Lung (tissue), 11 donors: ENCODE measurements at regions not wholly inside any gene's neighbourhood (a gene's known extent, or its start where the extent isn't known, plus 50 kb on each side); places are given as distances from the start of the nearest gene placed in this dataset.

Source experiments
- ATAC-seq: fragments of 200-7000 bp; cut with Tn5 transposase; one replicate; pipeline ENCODE4 v1.9.1; 2020; ENCODE audit warnings: moderate number of reproducible peaks; ENCODE audit not compliant: insufficient read depth, low FRiP score
- DNase-seq, 3 donors: peaks; one replicate each; pipeline ENCODE4 v3.0.0-alpha.2; 2013 to 2017
- H3K27ac ChIP-seq, 2 donors: one replicate each; pipeline ENCODE4 v1.5.1; 2013; ENCODE audit warnings: mild to moderate bottlenecking in 2 of 2, moderate library complexity in 2 of 2, control low read depth in 1 of 2, inconsistent platforms in 1 of 2, low read depth in 1 of 2, low read length in 1 of 2
- H3K27me3 ChIP-seq, 3 donors: one replicate each; pipeline ENCODE4 v1.5.1; 2013; ENCODE audit warnings: low read length in 2 of 3; ENCODE audit not compliant: control insufficient read depth in 3 of 3, insufficient read depth in 3 of 3
- H3K36me3 ChIP-seq, 4 donors: one replicate each; pipeline ENCODE4 v1.5.1; 2013; ENCODE audit warnings: low read length in 4 of 4, mild to moderate bottlenecking in 1 of 4, moderate library complexity in 1 of 4; ENCODE audit not compliant: control insufficient read depth in 4 of 4, insufficient read depth in 4 of 4
- H3K4me1 ChIP-seq, 5 donors: one replicate each; pipeline ENCODE4 v1.5.1; 2013; ENCODE audit warnings: low read length in 5 of 5, mild to moderate bottlenecking in 2 of 5, moderate library complexity in 1 of 5; ENCODE audit not compliant: control insufficient read depth in 5 of 5, insufficient read depth in 5 of 5
- H3K4me3 ChIP-seq: one replicate; pipeline ENCODE4 v1.5.1; 2013; ENCODE audit warnings: mild to moderate bottlenecking, control low read depth, moderate library complexity
- H3K9ac ChIP-seq, 2 donors: one replicate each; pipeline ENCODE4 v1.5.1; 2013; ENCODE audit warnings: low read length in 2 of 2, control low read depth in 1 of 2; ENCODE audit not compliant: insufficient read depth in 1 of 2
- H3K9me3 ChIP-seq, 4 donors: one replicate each; pipeline ENCODE4 v1.5.1; 2013; ENCODE audit warnings: low read length in 3 of 4, mild to moderate bottlenecking in 1 of 4, moderate library complexity in 1 of 4; ENCODE audit not compliant: control insufficient read depth in 4 of 4, insufficient read depth in 3 of 4
- WGBS, 2 donors: extraction: QIAGEN DNeasy Blood & Tissue Kit; methylation state at CpG; one replicate each; pipeline ENCODE4 v1.1.7; 2013; 5-methylcytosine and 5-hydroxymethylcytosine counted together
- TF ChIP-seq, protein P1 (sequence below): IDR thresholded peaks from 2 replicates; pipeline ENCODE4 v1.5.1; 2012; ENCODE audit warnings: mild to moderate bottlenecking; ENCODE audit errors: control extremely low read depth, extremely low read depth
- donor health status: control.
- donor health status: control.
- donor health status: Bipolar disorder and iron deficiency.
- donor health status: healthy.
- donor health status: DM: yes; HTN: yes; CAD: no.

DNA sequence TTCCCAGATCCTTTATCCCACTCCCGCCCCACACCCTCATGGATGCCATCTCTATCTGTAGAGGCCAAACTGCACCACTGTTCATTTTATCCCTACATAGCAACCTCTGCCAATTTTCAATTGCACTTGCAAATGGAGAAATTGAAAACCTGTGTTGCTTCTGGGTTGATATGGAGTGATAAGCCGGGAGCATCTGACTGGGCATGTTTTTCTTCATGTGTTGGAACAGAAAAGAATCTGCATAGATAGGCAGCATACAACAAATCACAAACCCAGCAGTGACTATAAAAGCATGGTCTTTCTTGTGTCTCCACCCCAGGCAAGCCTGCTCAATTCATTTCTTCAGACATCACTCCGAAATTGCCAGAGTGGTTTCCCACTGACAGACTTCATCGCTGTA is 608.8 kb upstream of the CAMK1G start:
- H3K4me1 ChIP-seq: peaks cover 0 to 10% (median 0%) of the 10 kb centered on the region in 5 donors
- no peak for DNase-seq
- H3K36me3 ChIP-seq: no peaks in the 10 kb centered on the region
- no peak overlapping the region for H3K9ac ChIP-seq
- H3K27ac ChIP-seq: no peak overlapping the region
- WGBS, 2 donors: 93 to 94% methylated on average over 4 of the region's 4 CpGs
- H3K4me3 ChIP-seq: no peak overlapping the region
- ATAC-seq: no peak
- H3K27me3 ChIP-seq: no peaks in the 10 kb centered on the region
- H3K9me3 ChIP-seq: peaks cover 0 to 3% (median 0%) of the 10 kb centered on the region in 4 donors
- TF ChIP-seq, protein P1, sequence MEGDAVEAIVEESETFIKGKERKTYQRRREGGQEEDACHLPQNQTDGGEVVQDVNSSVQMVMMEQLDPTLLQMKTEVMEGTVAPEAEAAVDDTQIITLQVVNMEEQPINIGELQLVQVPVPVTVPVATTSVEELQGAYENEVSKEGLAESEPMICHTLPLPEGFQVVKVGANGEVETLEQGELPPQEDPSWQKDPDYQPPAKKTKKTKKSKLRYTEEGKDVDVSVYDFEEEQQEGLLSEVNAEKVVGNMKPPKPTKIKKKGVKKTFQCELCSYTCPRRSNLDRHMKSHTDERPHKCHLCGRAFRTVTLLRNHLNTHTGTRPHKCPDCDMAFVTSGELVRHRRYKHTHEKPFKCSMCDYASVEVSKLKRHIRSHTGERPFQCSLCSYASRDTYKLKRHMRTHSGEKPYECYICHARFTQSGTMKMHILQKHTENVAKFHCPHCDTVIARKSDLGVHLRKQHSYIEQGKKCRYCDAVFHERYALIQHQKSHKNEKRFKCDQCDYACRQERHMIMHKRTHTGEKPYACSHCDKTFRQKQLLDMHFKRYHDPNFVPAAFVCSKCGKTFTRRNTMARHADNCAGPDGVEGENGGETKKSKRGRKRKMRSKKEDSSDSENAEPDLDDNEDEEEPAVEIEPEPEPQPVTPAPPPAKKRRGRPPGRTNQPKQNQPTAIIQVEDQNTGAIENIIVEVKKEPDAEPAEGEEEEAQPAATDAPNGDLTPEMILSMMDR: no peak

DNA sequence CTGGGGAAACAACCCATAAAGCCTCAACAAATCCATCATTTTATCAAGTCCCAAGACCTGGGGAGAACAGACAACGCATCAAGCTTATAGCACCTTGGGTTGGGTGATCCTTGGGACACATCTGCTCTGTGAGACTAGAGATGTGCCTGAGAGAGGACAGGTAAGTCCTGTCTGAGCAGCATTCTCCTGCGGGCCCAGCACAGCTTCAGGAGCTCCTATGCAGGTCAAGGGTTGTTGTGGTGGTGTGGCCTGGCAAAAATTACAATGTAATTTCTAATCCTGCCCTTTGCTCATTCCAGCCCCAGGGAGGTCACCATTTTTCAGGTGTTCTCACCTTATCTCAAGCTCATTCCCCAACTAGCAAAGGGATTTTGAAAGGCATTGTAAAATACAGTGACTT is 608.1 kb upstream of the CAMK1G start:
- 86 to 89% methylated on average over 2 of the region's 2 CpGs for WGBS, 2 donors
- TF ChIP-seq, protein P1: no peak
- Histone ChIP-seq H3K4me3 (no peak overlapping the region), H3K27ac (no peak overlapping the region), H3K9ac (no peak overlapping the region), H3K4me1 (peaks cover 0 to 10% (median 0%) of the 10 kb centered on the region in 5 donors), H3K36me3 (no peaks in the 10 kb centered on the region), H3K9me3 (peaks cover 0 to 3% (median 0%) of the 10 kb centered on the region in 4 donors), H3K27me3 (no peaks in the 10 kb centered on the region)
- ATAC-seq (no peak), DNase-seq (no peak)

DNA sequence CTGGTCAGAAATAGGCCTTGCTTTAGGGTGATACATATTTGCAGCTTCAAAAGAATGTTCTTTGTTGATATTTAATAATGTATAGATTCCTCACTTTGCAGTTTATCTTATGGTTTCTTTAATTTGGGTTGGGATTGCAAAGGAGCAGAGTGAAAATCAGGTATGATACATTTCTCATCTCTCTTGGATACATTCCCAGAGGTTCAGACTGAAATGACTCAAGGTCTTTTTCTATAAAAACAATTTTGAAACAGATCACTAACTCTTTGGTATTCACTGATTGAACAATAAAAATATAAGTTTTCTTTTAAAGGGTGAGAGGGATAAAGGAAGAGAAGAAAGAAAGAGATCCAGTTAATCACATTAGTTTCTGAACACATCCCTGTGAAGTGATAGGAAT is 606.5 kb upstream of the CAMK1G start:
- peaks cover 0 to 3% (median 0%) of the 10 kb centered on the region in 4 donors for H3K9me3 ChIP-seq
- no peaks in the 10 kb centered on the region for H3K4me1 ChIP-seq
- no peaks in the 10 kb centered on the region for H3K27me3 ChIP-seq
- no peak for DNase-seq
- H3K9ac ChIP-seq: no peak overlapping the region
- H3K36me3 ChIP-seq: no peaks in the 10 kb centered on the region
- H3K4me3 ChIP-seq: no peak overlapping the region
- no peak for ATAC-seq
- no peak overlapping the region for H3K27ac ChIP-seq
- TF ChIP-seq, protein P1: no peak

DNA sequence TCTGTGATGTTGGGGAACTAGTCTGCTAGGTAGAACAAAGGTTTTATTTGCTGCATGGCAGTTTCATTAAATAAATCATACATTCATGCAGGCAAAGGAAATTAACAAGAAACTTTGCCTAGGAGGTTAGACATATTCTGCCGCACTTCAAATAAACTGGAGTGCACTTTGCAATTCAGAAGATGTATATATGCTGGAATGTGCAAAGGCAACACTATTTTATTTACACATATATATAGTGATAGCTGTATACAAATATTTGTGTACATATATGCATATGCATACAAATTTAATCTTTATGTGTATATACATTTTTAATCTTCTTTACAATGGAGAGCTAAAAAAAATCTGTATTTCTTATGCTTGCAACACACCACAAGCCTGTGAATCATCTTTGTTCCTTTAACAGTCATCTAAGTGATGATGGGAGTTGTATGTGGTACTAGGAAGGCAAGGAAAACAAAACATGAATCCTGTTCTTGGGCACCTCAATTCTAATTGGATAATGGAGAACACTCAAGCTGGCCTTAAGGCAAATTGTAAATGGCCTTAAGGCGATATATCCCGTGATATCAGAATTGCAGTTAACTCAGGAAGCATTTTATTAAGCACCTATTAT is 605.8 kb upstream of the CAMK1G start:
- no peak for ATAC-seq
- Histone ChIP-seq H3K9me3 (peaks cover 0 to 3% (median 0%) of the 10 kb centered on the region in 4 donors), H3K4me1 (no peaks in the 10 kb centered on the region), H3K27ac (no peak overlapping the region), H3K36me3 (no peaks in the 10 kb centered on the region), H3K9ac (no peak overlapping the region), H3K27me3 (no peaks in the 10 kb centered on the region), H3K4me3 (no peak overlapping the region)
- no peak for DNase-seq
- TF ChIP-seq, protein P1: no peak
- WGBS, 2 donors: 93 to 95% methylated on average over 3 of the region's 3 CpGs
